AG09309 (cell line): ENCODE measurements at regions not wholly inside any gene's neighbourhood (a gene's known extent, or its start where the extent isn't known, plus 50 kb on each side); places are given as distances from the start of the nearest gene placed in this dataset.

Experiments
- DNase-seq: peaks from one replicate; pipeline ENCODE4 v3.0.0-alpha.2; 2010; ENCODE audit warnings: low read depth
- H3K4me3 ChIP-seq: 2 replicates; pipeline ENCODE4 v1.5.1; 2011; ENCODE audit warnings: mild to moderate bottlenecking, low read depth, low read length, moderate library complexity; ENCODE audit not compliant: control insufficient read depth
- CTCF ChIP-seq: IDR thresholded peaks from 2 replicates; pipeline ENCODE4 v1.5.1; 2011; ENCODE audit warnings: mild to moderate bottlenecking, low read depth, low read length, inconsistent platforms; ENCODE audit not compliant: insufficient read depth, control insufficient read depth; ENCODE audit errors: missing control alignments

- no peak for TF ChIP-seq CTCF
- DNase-seq = no peak
- no peak overlapping the region for H3K4me3 ChIP-seq
Measured at GRCh38 chr1:60547821-60548220, 474.3 kb upstream of the C1orf87 start.

GRCh38 chr1:60541831-60542532 is 468.4 kb upstream of the C1orf87 start:
- H3K4me3 ChIP-seq = no peak overlapping the region
- no peak for TF ChIP-seq CTCF
- DNase-seq = no peak

- DNase-seq = no peak
- no peak for TF ChIP-seq CTCF
- H3K4me3 ChIP-seq = no peak overlapping the region
Measured at GRCh38 chr1:60540141-60540540, 466.6 kb upstream of the C1orf87 start.

- TF ChIP-seq CTCF = no peak
- DNase-seq = no peak
- H3K4me3 ChIP-seq = no peak overlapping the region
Measured at GRCh38 chr1:60535713-60536112, 462.1 kb upstream of the C1orf87 start.

GRCh38 chr1:60527567-60527966 is 454.0 kb upstream of the C1orf87 start:
- TF ChIP-seq CTCF = no peak
- H3K4me3 ChIP-seq = no peak overlapping the region
- DNase-seq = no peak

- no peak overlapping the region for H3K4me3 ChIP-seq
- DNase-seq = no peak
- no peak for TF ChIP-seq CTCF
Measured at GRCh38 chr1:60516996-60517395, 443.4 kb upstream of the C1orf87 start.
